ENCODE measurements at regions not wholly inside any gene's neighbourhood (a gene's known extent, or its start where the extent isn't known, plus 50 kb on each side); places are given as distances from the start of the nearest gene placed in this dataset.

- TF ChIP-seq RAD21 (CRISPR knock-in tag; conservative IDR thresholded peaks at IDR 0.05 in 1 of 2, IDR thresholded peaks at IDR 0.05 in 1 of 2) (peak in 1 of 2 experiments; percentile 45; a peak in 3 of 4 replicates), L3MBTL2 (IDR thresholded peaks at IDR 0.05) (no peak), MEIS2 (IDR thresholded peaks at IDR 0.05; ENCODE audit: partially characterized antibody) (no peak)
Observed at GRCh38 chr7:33757563-33758165, 147.7 kb upstream of the BMPER start (continued).

- no TSS peak for BruUV-seq (replicated peaks)
- no peak for DNase-seq (ENCODE audit: extremely low read depth in 1 of 4, low spot score in 3 of 4)
- intact Hi-C loops (cut with micrococcal nuclease) (no loop called here), in situ Hi-C loops (cut with MboI) (no loop called here)
- CTCF ChIA-PET (ENCODE audit: low intra/inter-chr PET ratio): no interaction called here
- Histone ChIP-seq H3K4me1 (replicated peaks in 1 of 2; ENCODE audit: control insufficient read depth in 2 of 2, insufficient read depth in 2 of 2, low read length in 2 of 2) (no peaks in the 10 kb centered on the region), H3K9ac (ENCODE audit: insufficient read depth in 1 of 2, low read depth in 2 of 2, low read length in 2 of 2) (no peak overlapping the region), H3K4me2 (ENCODE audit: insufficient read depth, low read length) (no peak overlapping the region), H3K9me1 (ENCODE audit: control insufficient read depth, insufficient read depth, low read length) (no peaks in the 10 kb centered on the region), H3K27me3 (ENCODE audit: control insufficient read depth in 2 of 2, insufficient read depth in 2 of 2, low read length in 2 of 2) (no peaks in the 10 kb centered on the region; a peak in 1 of 5 replicates), H3K79me2 (ENCODE audit: control insufficient read depth, insufficient read depth, low read length) (no peaks in the 10 kb centered on the region), H3K4me3 (no peak overlapping the region), H2AFZ (ENCODE audit: low read depth, low read length) (no peak overlapping the region), H4K20me1 (replicated peaks; ENCODE audit: control insufficient read depth, insufficient read depth, low read length) (no peaks in the 10 kb centered on the region), H3K9me3 (replicated peaks; ENCODE audit: control insufficient read depth, insufficient read depth, low read depth, low read length) (no peaks in the 10 kb centered on the region), H3K27ac (ENCODE audit: extremely low read depth, low read depth, low read length) (no peak overlapping the region), H3K36me3 (ENCODE audit: control insufficient read depth, insufficient read depth, low read length) (no peaks in the 10 kb centered on the region)
- no peak for FAIRE-seq
- TF ChIP-seq ZNF699 (CRISPR knock-in tag; IDR thresholded peaks at IDR 0.05; ENCODE audit: insufficient replicate concordance) (no peak), RAD21 (CRISPR knock-in tag; conservative IDR thresholded peaks at IDR 0.05 in 1 of 2, IDR thresholded peaks at IDR 0.05 in 1 of 2) (no peak), CXXC5 (CRISPR knock-in tag; IDR thresholded peaks at IDR 0.05) (no peak), NR1H2 (CRISPR knock-in tag; IDR thresholded peaks at IDR 0.05) (no peak), ZHX1 (conservative IDR thresholded peaks at IDR 0.05; ENCODE audit: low read length) (no peak), HMGXB4 (CRISPR knock-in tag; IDR thresholded peaks at IDR 0.05) (no peak), ZKSCAN8 (CRISPR knock-in tag; IDR thresholded peaks at IDR 0.05) (no peak), TBP (optimal IDR thresholded peaks at IDR 0.05; ENCODE audit: low read depth, low read length) (no peak), RBM22 (IDR thresholded peaks at IDR 0.05; ENCODE audit: low read depth, low read length, poor library complexity, severe bottlenecking) (no peak), ARID3B (CRISPR knock-in tag; IDR thresholded peaks at IDR 0.05; ENCODE audit: borderline replicate concordance) (no peak)
- 0% methylated on average over 3 of the region's 3 CpGs for WGBS (ENCODE audit: insufficient coverage, low coverage, missing lambda C conversion rate)
- ATAC-seq: no peak
- POLR2A ChIA-PET: no interaction called here
Observed at GRCh38 chr7:33760146-33760545, 145.2 kb upstream of the BMPER start.
